Mesothelial cell of epicardium (in vitro differentiated cells): ENCODE measurements at regions not wholly inside any gene's neighbourhood (a gene's known extent, or its start where the extent isn't known, plus 50 kb on each side); places are given as distances from the start of the nearest gene placed in this dataset.

Source experiments
- DNase-seq, 2 experiments: peaks; one replicate each; pipeline ENCODE4 v3.0.0; 2021; ENCODE audit warnings: low spot score in 2 of 2; ENCODE audit not compliant: unreplicated experiment in 2 of 2
- H3K27ac Mint-ChIP-seq: 2 replicates; pipeline ENCODE4 v1.8.0; 2021; ENCODE audit warnings: mixed read lengths
- H3K27me3 Mint-ChIP-seq: 2 replicates; pipeline ENCODE4 v1.8.0; 2021; ENCODE audit warnings: low read depth, mixed read lengths
- H3K36me3 Mint-ChIP-seq: 2 replicates; pipeline ENCODE4 v1.8.0; 2021; ENCODE audit warnings: mixed read lengths
- H3K4me1 Mint-ChIP-seq: 2 replicates; pipeline ENCODE4 v1.8.0; 2021; ENCODE audit warnings: mixed read lengths
- H3K4me3 Mint-ChIP-seq: 2 replicates; pipeline ENCODE4 v1.8.0; 2021; ENCODE audit warnings: mild to moderate bottlenecking, moderate library complexity, mixed read lengths
- H3K9me3 Mint-ChIP-seq: 2 replicates; pipeline ENCODE4 v1.8.0; 2021; ENCODE audit warnings: mixed read lengths
- TF ChIP-seq, protein P1 (sequence below): fragments of 200-600 bp; sonication (generic); IDR thresholded peaks from one replicate; pipeline ENCODE4 v1.5.0; 2021; ENCODE audit warnings: antibody characterized with exemption; ENCODE audit not compliant: unreplicated experiment

GRCh38 chr15:93460717-93461116, 371.7 kb upstream of the RGMA start:
- no peaks in the 10 kb centered on the region for H3K9me3 Mint-ChIP-seq

GRCh38 chr15:93459396-93459795, 370.4 kb upstream of the RGMA start:
- no peaks in the 10 kb centered on the region for H3K36me3 Mint-ChIP-seq

More at GRCh38 chr15:93460717-93461116, 371.7 kb upstream of the RGMA start:
- TF ChIP-seq, protein P1, sequence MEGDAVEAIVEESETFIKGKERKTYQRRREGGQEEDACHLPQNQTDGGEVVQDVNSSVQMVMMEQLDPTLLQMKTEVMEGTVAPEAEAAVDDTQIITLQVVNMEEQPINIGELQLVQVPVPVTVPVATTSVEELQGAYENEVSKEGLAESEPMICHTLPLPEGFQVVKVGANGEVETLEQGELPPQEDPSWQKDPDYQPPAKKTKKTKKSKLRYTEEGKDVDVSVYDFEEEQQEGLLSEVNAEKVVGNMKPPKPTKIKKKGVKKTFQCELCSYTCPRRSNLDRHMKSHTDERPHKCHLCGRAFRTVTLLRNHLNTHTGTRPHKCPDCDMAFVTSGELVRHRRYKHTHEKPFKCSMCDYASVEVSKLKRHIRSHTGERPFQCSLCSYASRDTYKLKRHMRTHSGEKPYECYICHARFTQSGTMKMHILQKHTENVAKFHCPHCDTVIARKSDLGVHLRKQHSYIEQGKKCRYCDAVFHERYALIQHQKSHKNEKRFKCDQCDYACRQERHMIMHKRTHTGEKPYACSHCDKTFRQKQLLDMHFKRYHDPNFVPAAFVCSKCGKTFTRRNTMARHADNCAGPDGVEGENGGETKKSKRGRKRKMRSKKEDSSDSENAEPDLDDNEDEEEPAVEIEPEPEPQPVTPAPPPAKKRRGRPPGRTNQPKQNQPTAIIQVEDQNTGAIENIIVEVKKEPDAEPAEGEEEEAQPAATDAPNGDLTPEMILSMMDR = no peak
- DNase-seq = no peak
- Mint-ChIP-seq H3K27me3 (peaks cover 25% of the 10 kb centered on the region), H3K36me3 (no peaks in the 10 kb centered on the region), H3K4me3 (no peak overlapping the region), H3K27ac (no peak overlapping the region), H3K4me1 (peaks cover 6% of the 10 kb centered on the region)

GRCh38 chr15:93458597-93458996, 369.6 kb upstream of the RGMA start:
- TF ChIP-seq, protein P1 = no peak
- no peak overlapping the region for H3K4me3 Mint-ChIP-seq
- no peak overlapping the region for H3K27ac Mint-ChIP-seq
- no peak for DNase-seq
- H3K9me3 Mint-ChIP-seq = no peaks in the 10 kb centered on the region
- H3K4me1 Mint-ChIP-seq = peaks cover 6% of the 10 kb centered on the region
- H3K36me3 Mint-ChIP-seq = no peaks in the 10 kb centered on the region
- peaks cover 29% of the 10 kb centered on the region for H3K27me3 Mint-ChIP-seq

More at GRCh38 chr15:93459396-93459795, 370.4 kb upstream of the RGMA start:
- no peak overlapping the region for H3K27ac Mint-ChIP-seq
- H3K4me1 Mint-ChIP-seq = peaks cover 6% of the 10 kb centered on the region
- no peak for DNase-seq
- H3K9me3 Mint-ChIP-seq = no peaks in the 10 kb centered on the region
- H3K27me3 Mint-ChIP-seq = peaks cover 27% of the 10 kb centered on the region
- TF ChIP-seq, protein P1 = no peak
- H3K4me3 Mint-ChIP-seq = no peak overlapping the region

- Mint-ChIP-seq H3K36me3 (no peaks in the 10 kb centered on the region), H3K27me3 (peaks cover 32% of the 10 kb centered on the region), H3K27ac (no peak overlapping the region), H3K4me3 (no peak overlapping the region), H3K9me3 (no peaks in the 10 kb centered on the region), H3K4me1 (no peaks in the 10 kb centered on the region)
- TF ChIP-seq, protein P1 = no peak
- DNase-seq = no peak
Measured at GRCh38 chr15:93454788-93455187, 365.8 kb upstream of the RGMA start.

- no peaks in the 10 kb centered on the region for H3K36me3 Mint-ChIP-seq
- H3K9me3 Mint-ChIP-seq = no peaks in the 10 kb centered on the region
Measured at GRCh38 chr15:93452537-93453211, 363.7 kb upstream of the RGMA start.

More at GRCh38 chr15:93452537-93453211, 363.7 kb upstream of the RGMA start:
- no peak overlapping the region for H3K27ac Mint-ChIP-seq
- H3K4me1 Mint-ChIP-seq = no peaks in the 10 kb centered on the region
- TF ChIP-seq, protein P1 = no peak
- no peak overlapping the region for H3K4me3 Mint-ChIP-seq
- peaks cover 27% of the 10 kb centered on the region for H3K27me3 Mint-ChIP-seq
- DNase-seq = no peak
